ENCODE measurements at regions not wholly inside any gene's neighbourhood (a gene's known extent, or its start where the extent isn't known, plus 50 kb on each side); places are given as distances from the start of the nearest gene placed in this dataset.
"Not testable (repeated sequence)": the region's sequence is repeated elsewhere in the genome, so short reads cannot be mapped to it uniquely, and the experiment has no call there.

DNA sequence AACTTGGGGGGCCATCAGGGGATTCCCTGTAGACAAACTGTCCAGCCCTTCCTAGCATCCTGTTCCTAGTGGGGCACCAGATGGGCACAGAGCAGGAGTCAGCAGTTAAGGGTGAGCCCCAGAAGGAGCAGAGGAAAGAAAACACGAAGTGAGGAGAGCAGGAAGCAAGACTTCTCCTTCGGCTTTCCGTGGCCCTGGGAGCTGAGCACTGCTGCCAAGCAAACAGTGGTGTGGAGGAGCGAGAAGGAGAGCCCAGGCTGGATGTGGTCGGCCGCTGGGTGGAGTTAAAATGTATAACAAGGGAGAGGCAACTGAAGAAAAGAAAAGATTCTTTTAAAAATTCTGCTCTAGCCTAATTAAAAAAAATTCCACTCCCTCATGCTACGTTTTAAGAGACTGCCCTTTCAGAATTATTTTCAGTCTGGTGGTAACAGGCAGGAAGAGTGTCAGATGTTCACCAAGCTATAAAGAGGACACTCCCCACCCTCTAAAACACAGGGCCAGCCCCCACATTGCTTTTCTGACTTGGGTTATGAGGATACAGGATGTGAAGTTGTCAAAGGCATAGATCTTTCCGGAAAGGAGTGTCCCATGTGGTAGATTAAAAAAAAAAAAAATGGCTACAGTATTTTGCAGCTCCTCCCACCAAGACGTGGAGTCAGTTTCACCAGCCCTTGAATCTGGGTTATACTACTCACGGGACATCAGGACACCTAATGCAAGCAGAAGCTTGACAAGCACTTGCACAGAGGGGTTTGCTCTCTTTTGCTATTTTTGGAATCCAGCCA lies 74.9 kb upstream of the ZFHX3 start:
- H3K27ac ChIP-seq (ENCODE audit: low read length): no peak overlapping the region
- H3K9ac ChIP-seq (ENCODE audit: low read length in 2 of 2): no peak overlapping the region
- H3K27me3 ChIP-seq (ENCODE audit: control insufficient read depth in 1 of 2, insufficient read depth in 2 of 2, low read length in 2 of 2): no peaks in the 10 kb centered on the region
- H3K36me3 ChIP-seq (ENCODE audit: control insufficient read depth in 2 of 2, insufficient read depth in 2 of 2, low read length in 2 of 2): no peaks in the 10 kb centered on the region
- no peaks in the 10 kb centered on the region for H3K9me3 ChIP-seq (ENCODE audit: control insufficient read depth in 2 of 2, low read length in 2 of 2)
- H3K4me1 ChIP-seq (ENCODE audit: control insufficient read depth, insufficient read depth, low read length): no peaks in the 10 kb centered on the region
- no peak overlapping the region for H3K4me3 ChIP-seq (ENCODE audit: low read length in 2 of 2)

DNA sequence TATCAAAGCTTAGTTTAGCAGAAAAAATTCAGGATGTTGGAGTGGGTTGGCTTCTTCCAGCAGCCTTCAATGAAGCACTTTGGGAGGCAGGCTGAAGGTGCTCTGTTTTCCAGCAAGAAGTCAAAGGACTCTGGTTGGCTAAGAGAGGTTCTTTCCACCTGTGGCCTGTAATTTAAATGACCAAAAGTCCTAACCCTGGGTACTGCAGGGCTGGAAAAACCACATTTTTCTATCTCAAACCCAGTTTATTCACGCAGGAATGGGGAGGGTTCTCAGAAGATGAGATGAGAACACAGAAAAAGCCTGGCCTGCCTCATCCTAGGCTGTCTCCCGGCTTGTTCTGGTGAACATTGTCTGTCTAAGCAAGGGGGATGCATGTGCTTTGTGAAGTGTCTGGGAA lies 68.6 kb upstream of the ZFHX3 start:
- H3K36me3 ChIP-seq (ENCODE audit: control insufficient read depth in 2 of 2, insufficient read depth in 2 of 2, low read length in 2 of 2): no peaks in the 10 kb centered on the region
- H3K9me3 ChIP-seq (ENCODE audit: control insufficient read depth in 2 of 2, low read length in 2 of 2): no peaks in the 10 kb centered on the region
- no peak overlapping the region for H3K4me3 ChIP-seq (ENCODE audit: low read length in 2 of 2)
- H3K4me1 ChIP-seq (ENCODE audit: control insufficient read depth, insufficient read depth, low read length): no peaks in the 10 kb centered on the region
- H3K27me3 ChIP-seq (ENCODE audit: control insufficient read depth in 1 of 2, insufficient read depth in 2 of 2, low read length in 2 of 2): no peaks in the 10 kb centered on the region
- no peak overlapping the region for H3K27ac ChIP-seq (ENCODE audit: low read length)
- no peak overlapping the region for H3K9ac ChIP-seq (ENCODE audit: low read length in 2 of 2)

DNA sequence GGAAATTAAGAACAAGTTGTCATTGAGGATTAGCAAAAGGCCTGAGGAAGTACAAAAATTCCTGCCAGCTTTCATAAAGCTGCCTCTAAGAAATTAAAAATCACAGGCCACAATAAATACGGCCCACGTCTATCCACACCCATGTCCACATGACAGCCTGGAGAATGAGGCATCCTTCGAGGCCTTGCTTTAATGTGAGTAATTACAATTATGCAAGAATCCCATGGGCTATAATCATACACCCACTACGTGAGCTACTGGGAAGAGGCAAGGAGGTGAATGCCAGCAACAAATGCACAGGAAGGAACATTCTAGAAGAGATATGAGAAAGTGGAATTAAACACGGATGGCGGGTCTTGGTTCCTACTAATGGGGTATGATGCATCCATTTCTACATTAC lies 65.4 kb upstream of the ZFHX3 start:
- H3K36me3 ChIP-seq (ENCODE audit: control insufficient read depth in 2 of 2, insufficient read depth in 2 of 2, low read length in 2 of 2): no peaks in the 10 kb centered on the region
- no peaks in the 10 kb centered on the region for H3K4me1 ChIP-seq (ENCODE audit: control insufficient read depth, insufficient read depth, low read length)
- H3K9ac ChIP-seq (ENCODE audit: low read length in 2 of 2): no peak overlapping the region
- H3K9me3 ChIP-seq (ENCODE audit: control insufficient read depth in 2 of 2, low read length in 2 of 2): no peaks in the 10 kb centered on the region
- H3K4me3 ChIP-seq (ENCODE audit: low read length in 2 of 2): no peak overlapping the region
- H3K27ac ChIP-seq (ENCODE audit: low read length): no peak overlapping the region
- no peaks in the 10 kb centered on the region for H3K27me3 ChIP-seq (ENCODE audit: control insufficient read depth in 1 of 2, insufficient read depth in 2 of 2, low read length in 2 of 2)

DNA sequence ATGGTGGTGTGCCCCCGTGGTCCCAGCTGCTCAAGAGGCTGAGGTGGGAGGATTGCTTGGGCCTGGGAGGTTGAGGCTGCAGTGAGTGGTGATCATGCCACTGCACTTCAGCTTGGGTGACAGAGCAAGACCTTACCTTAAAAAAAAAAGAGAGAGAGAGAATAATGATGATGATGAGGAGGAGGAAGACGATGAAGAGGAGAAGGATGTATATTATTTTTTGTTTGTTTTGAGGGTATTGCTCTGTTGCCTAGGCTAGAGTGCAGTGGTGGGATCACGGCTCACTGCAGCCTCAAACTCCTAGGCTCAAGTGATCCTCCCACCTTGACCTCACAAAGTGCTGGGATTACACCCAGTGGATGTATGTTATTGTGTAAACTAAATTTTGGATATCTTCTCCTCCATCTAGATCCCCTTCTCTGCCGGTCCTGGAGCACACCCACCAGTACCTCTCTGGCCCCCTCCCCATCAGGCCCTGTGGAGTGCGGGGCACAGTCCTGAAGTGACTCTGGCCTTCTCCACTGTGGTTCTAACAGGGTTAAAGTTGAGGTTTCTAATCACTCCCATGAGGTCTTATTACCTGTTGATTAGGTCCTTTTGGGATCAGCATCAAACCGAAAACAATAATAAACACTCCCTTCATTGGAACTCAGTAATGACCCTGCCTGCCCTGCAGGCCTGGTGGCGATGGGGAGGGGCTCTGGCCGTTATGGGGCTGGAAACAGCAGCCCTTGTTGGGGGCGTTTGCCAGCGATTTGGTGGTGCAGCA lies 60.5 kb upstream of the ZFHX3 start:
- H3K4me1 ChIP-seq (ENCODE audit: control insufficient read depth, insufficient read depth, low read length): no peaks in the 10 kb centered on the region
- no peaks in the 10 kb centered on the region for H3K9me3 ChIP-seq (ENCODE audit: control insufficient read depth in 2 of 2, low read length in 2 of 2)
- no peak overlapping the region for H3K4me3 ChIP-seq (ENCODE audit: low read length in 2 of 2)
- H3K27me3 ChIP-seq (ENCODE audit: control insufficient read depth in 1 of 2, insufficient read depth in 2 of 2, low read length in 2 of 2): no peaks in the 10 kb centered on the region
- H3K27ac ChIP-seq (ENCODE audit: low read length): no peak overlapping the region
- H3K9ac ChIP-seq (ENCODE audit: low read length in 2 of 2): no peak overlapping the region
- H3K36me3 ChIP-seq (ENCODE audit: control insufficient read depth in 2 of 2, insufficient read depth in 2 of 2, low read length in 2 of 2): no peaks in the 10 kb centered on the region

DNA sequence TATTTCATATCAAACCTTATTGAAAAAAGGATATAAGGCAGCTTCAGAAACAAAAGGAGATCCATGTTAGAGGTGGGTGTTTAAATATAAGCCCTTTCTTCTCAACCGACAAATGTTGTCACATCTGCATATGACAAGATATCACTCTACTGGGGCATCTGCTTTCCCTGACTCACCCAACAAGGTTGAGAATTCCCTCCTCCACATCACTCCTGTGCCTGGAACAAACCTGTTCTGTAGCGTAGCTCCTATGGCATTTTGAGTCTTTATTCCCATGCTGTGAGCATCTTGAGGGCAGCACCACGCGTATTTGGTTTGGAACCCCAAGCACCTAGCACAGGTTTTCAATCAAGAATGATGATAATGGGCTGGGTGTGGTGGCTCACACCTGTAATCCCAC lies 59.4 kb upstream of the ZFHX3 start:
- no peak overlapping the region for H3K27ac ChIP-seq (ENCODE audit: low read length)
- H3K27me3 ChIP-seq (ENCODE audit: control insufficient read depth in 1 of 2, insufficient read depth in 2 of 2, low read length in 2 of 2): no peaks in the 10 kb centered on the region
- H3K36me3 ChIP-seq (ENCODE audit: control insufficient read depth in 2 of 2, insufficient read depth in 2 of 2, low read length in 2 of 2): no peaks in the 10 kb centered on the region
- no peaks in the 10 kb centered on the region for H3K9me3 ChIP-seq (ENCODE audit: control insufficient read depth in 2 of 2, low read length in 2 of 2)
- no peak overlapping the region for H3K4me3 ChIP-seq (ENCODE audit: low read length in 2 of 2)
- no peak overlapping the region for H3K9ac ChIP-seq (ENCODE audit: low read length in 2 of 2)
- H3K4me1 ChIP-seq (ENCODE audit: control insufficient read depth, insufficient read depth, low read length): no peaks in the 10 kb centered on the region

DNA sequence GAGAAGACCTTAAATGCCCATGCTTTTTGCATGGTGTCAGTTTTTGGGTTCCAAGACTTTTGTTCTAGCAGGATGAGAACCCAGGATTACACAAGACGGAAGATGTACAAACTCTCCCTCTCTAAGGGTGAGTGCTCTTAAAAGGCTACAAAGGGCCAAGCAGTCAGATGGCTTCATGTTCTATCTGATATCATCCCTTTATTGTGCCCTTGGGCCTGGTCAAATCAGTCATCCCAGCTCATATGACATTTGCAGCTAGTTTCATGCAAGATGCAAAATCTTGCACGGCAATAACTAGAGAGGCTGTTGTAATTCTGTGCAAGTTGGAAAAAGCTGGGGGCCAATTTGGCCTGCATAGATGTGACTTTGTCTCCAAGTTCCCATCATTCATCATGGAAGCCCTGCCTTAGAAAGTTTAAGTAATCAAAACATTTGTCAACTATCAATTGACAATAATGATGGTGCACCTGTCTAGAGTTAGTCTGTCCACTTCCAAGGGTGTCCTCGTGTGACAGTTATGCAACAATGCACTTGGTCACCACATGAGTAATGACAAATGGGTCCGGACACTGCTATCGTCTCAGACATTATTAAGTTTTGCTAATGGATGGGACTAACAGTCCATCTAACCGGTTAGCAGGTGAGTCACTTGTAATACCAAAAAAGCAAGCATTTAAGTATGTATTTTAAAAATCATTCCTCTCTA lies 58.6 kb upstream of the ZFHX3 start:
- Histone ChIP-seq H3K4me1 (ENCODE audit: control insufficient read depth, insufficient read depth, low read length) (no peaks in the 10 kb centered on the region), H3K4me3 (ENCODE audit: low read length in 2 of 2) (no peak overlapping the region), H3K9ac (ENCODE audit: low read length in 2 of 2) (no peak overlapping the region), H3K36me3 (ENCODE audit: control insufficient read depth in 2 of 2, insufficient read depth in 2 of 2, low read length in 2 of 2) (no peaks in the 10 kb centered on the region), H3K27me3 (ENCODE audit: control insufficient read depth in 1 of 2, insufficient read depth in 2 of 2, low read length in 2 of 2) (no peaks in the 10 kb centered on the region), H3K9me3 (ENCODE audit: control insufficient read depth in 2 of 2, low read length in 2 of 2) (no peaks in the 10 kb centered on the region), H3K27ac (ENCODE audit: low read length) (no peak overlapping the region)

DNA sequence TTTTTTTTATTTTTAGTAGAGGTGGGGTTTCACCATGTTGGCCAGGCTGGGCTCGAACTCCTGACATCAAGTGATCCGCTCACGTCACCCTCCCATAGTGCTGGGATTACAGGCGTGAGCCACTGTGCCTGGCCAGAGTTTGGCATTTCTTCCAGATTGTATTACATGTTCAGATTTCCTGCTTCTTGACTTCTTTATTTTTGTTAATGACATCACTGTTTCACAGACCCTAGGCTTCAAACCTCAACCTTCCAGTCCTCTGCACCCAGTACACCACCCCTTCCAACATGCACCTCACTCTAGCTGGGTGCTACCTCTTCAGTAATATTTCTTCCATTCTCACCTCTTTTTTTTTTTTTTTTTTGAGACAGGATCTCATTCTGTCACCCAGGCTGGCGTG lies 53.6 kb upstream of the ZFHX3 start:
- H3K4me1 ChIP-seq (ENCODE audit: control insufficient read depth, insufficient read depth, low read length): no peaks in the 10 kb centered on the region
- no peaks in the 10 kb centered on the region for H3K36me3 ChIP-seq (ENCODE audit: control insufficient read depth in 2 of 2, insufficient read depth in 2 of 2, low read length in 2 of 2)
- H3K27ac ChIP-seq (ENCODE audit: low read length): no peak overlapping the region
- no peak overlapping the region for H3K9ac ChIP-seq (ENCODE audit: low read length in 2 of 2)
- H3K9me3 ChIP-seq (ENCODE audit: control insufficient read depth in 2 of 2, low read length in 2 of 2): no peaks in the 10 kb centered on the region
- no peaks in the 10 kb centered on the region for H3K27me3 ChIP-seq (ENCODE audit: control insufficient read depth in 1 of 2, insufficient read depth in 2 of 2, low read length in 2 of 2)
- H3K4me3 ChIP-seq (ENCODE audit: low read length in 2 of 2): no peak overlapping the region

DNA sequence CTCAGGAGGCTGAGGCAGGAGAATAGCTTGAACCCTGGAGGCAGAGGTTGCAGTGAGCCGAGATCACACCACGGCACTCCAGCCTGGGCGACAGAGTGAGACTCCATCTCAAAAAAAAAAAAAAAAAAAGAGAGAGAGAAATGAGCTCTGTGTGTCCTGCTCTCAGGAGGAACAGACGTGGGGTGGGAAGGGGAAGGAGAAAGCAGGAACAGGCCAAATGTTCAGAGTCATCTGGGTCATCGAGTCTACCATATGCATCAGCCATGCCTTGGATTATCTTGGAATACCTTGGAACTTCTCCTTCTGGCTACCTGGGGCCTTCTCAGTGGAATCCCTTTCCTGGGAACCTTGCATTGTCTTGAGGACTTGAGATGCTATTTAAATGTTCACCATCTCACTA lies 51.7 kb upstream of the ZFHX3 start:
- not testable (repeated sequence) for H3K27me3 ChIP-seq (ENCODE audit: control insufficient read depth in 1 of 2, insufficient read depth in 2 of 2, low read length in 2 of 2); H3K27ac ChIP-seq (ENCODE audit: low read length); H3K9me3 ChIP-seq (ENCODE audit: control insufficient read depth in 2 of 2, low read length in 2 of 2); H3K4me1 ChIP-seq (ENCODE audit: control insufficient read depth, insufficient read depth, low read length); H3K9ac ChIP-seq (ENCODE audit: low read length in 2 of 2); H3K4me3 ChIP-seq (ENCODE audit: low read length in 2 of 2); H3K36me3 ChIP-seq (ENCODE audit: control insufficient read depth in 2 of 2, insufficient read depth in 2 of 2, low read length in 2 of 2)

Measured in stomach smooth muscle (tissue), 2 donors.